ENCODE measurements at regions not wholly inside any gene's neighbourhood (a gene's known extent, or its start where the extent isn't known, plus 50 kb on each side); places are given as distances from the start of the nearest gene placed in this dataset.
A peak's percentile ranks its signal among the peaks of the same experiment; 100 is the strongest.

- peak overlapping the region; percentile 76 for H3K4me3 Mint-ChIP-seq (ENCODE audit: low read depth, unreplicated experiment)
- H3K27ac Mint-ChIP-seq (ENCODE audit: unreplicated experiment): peak overlapping the region; percentile 75
- BruUV-seq (replicated peaks): no TSS peak
- DNase-seq: no peak
- no peaks in the 10 kb centered on the region for H3K9me3 Mint-ChIP-seq (ENCODE audit: low read depth, unreplicated experiment)
- peaks cover 11% of the 10 kb centered on the region for H3K4me1 Mint-ChIP-seq (ENCODE audit: low read depth, unreplicated experiment)
- TF ChIP-seq CTCF (IDR thresholded peaks at IDR 0.05; ENCODE audit: unreplicated experiment): no peak
- intact Hi-C loops (cut with micrococcal nuclease; ENCODE audit: unreplicated experiment): no loop called here
- H3K27me3 Mint-ChIP-seq (ENCODE audit: unreplicated experiment): no peaks in the 10 kb centered on the region
- CTCF ChIA-PET: interaction anchor here (0.7 kb wide), 1 partner anchor 144 kb away, joined by 3 read pairs; no protein-coding TSS in a partner anchor
- H3K36me3 Mint-ChIP-seq (ENCODE audit: insufficient read depth, unreplicated experiment): peaks cover 38% of the 10 kb centered on the region
Measured at GRCh38 chr17:64781810-64782555, 119.9 kb upstream of the SMURF2 start.

- TF ChIP-seq CTCF (IDR thresholded peaks at IDR 0.05; ENCODE audit: unreplicated experiment): no peak
- BruUV-seq (replicated peaks): no TSS peak
- Mint-ChIP-seq H3K9me3 (ENCODE audit: low read depth, unreplicated experiment) (no peaks in the 10 kb centered on the region), H3K27me3 (ENCODE audit: unreplicated experiment) (no peaks in the 10 kb centered on the region), H3K27ac (ENCODE audit: unreplicated experiment) (peak overlapping the region; percentile 75), H3K4me1 (ENCODE audit: low read depth, unreplicated experiment) (peaks cover 3% of the 10 kb centered on the region), H3K4me3 (ENCODE audit: low read depth, unreplicated experiment) (peak overlapping the region; percentile 76), H3K36me3 (ENCODE audit: insufficient read depth, unreplicated experiment) (peaks cover 33% of the 10 kb centered on the region)
- intact Hi-C loops (cut with micrococcal nuclease; ENCODE audit: unreplicated experiment): no loop called here
- CTCF ChIA-PET: interaction anchor here (0.7 kb wide), 1 partner anchor 145 kb away, joined by 3 read pairs; no protein-coding TSS in a partner anchor
- no peak for DNase-seq
Measured at GRCh38 chr17:64781014-64781756, 119.1 kb upstream of the SMURF2 start.

GRCh38 chr17:64780096-64781013 lies 118.2 kb upstream of the SMURF2 start:
- peak overlapping the region; percentile 47 for H3K27ac Mint-ChIP-seq (ENCODE audit: unreplicated experiment)
- TSS peak; percentile 46 for BruUV-seq (replicated peaks)
- no peak for TF ChIP-seq CTCF (IDR thresholded peaks at IDR 0.05; ENCODE audit: unreplicated experiment)

More at GRCh38 chr17:64780096-64781013, 118.2 kb upstream of the SMURF2 start:
- intact Hi-C loops (cut with micrococcal nuclease; ENCODE audit: unreplicated experiment): no loop called here
- Mint-ChIP-seq H3K4me1 (ENCODE audit: low read depth, unreplicated experiment) (peaks cover 4% of the 10 kb centered on the region), H3K36me3 (ENCODE audit: insufficient read depth, unreplicated experiment) (peaks cover 34% of the 10 kb centered on the region), H3K27me3 (ENCODE audit: unreplicated experiment) (no peaks in the 10 kb centered on the region), H3K4me3 (ENCODE audit: low read depth, unreplicated experiment) (peak overlapping the region; percentile 76), H3K9me3 (ENCODE audit: low read depth, unreplicated experiment) (no peaks in the 10 kb centered on the region)
- CTCF ChIA-PET: interaction anchor here (0.7 kb wide), 1 partner anchor 245 kb away, joined by 9 read pairs; no protein-coding TSS in a partner anchor
- peak; percentile 81 for DNase-seq

Measured in Calu3 (cell line).